A673 (cell line): ENCODE measurements at regions not wholly inside any gene's neighbourhood (a gene's known extent, or its start where the extent isn't known, plus 50 kb on each side); places are given as distances from the start of the nearest gene placed in this dataset.
"Not testable (repeated sequence)": the region's sequence is repeated elsewhere in the genome, so short reads cannot be mapped to it uniquely, and the experiment has no call there.

Source experiments
- BruUV-seq: library from RNA; stranded (reverse); fragments of 400-500 nt; replicated peaks from 2 replicates; lab custom pipeline; 2021; lab: Mats Ljungman, UMichigan
- CTCF ChIA-PET: fragments of 300-600 bp; sonication (Branson Sonifier 250); formaldehyde crosslinking; loops from one replicate; lab custom pipeline; 2022; ENCODE audit warnings: antibody characterized with exemption; lab: Charles Lee
- POLR2A ChIA-PET: fragments of 300-600 bp; sonication (Branson Sonifier 250); formaldehyde crosslinking; loops from one replicate; lab custom pipeline; 2022; ENCODE audit warnings: antibody characterized with exemption; ENCODE audit not compliant: low non-redundant PET; lab: Charles Lee
- DNase-seq: peaks from one replicate; pipeline ENCODE4 v3.0.0-alpha.2; 2015; ENCODE audit warnings: low spot score
- H3K27ac ChIP-seq: fragments of 200-600 bp; sonication (generic); 2 replicates; pipeline ENCODE4 v1.5.1; 2016; ENCODE audit warnings: mixed run types, low read depth, mild to moderate bottlenecking, mixed read lengths, antibody characterized with exemption, low read length; ENCODE audit not compliant: poor library complexity, severe bottlenecking
- H3K27me3 ChIP-seq: fragments of 200-600 bp; sonication (generic); replicated peaks from 2 replicates; pipeline ENCODE4 v1.6.1; 2017; ENCODE audit warnings: mixed run types, low read depth, mild to moderate bottlenecking, mixed read lengths, antibody characterized with exemption, low read length; ENCODE audit not compliant: insufficient read depth, poor library complexity
- H3K36me3 ChIP-seq: fragments of 200-600 bp; sonication (generic); 2 replicates; pipeline ENCODE4 v1.6.1; 2016; ENCODE audit warnings: mixed run types, mild to moderate bottlenecking, mixed read lengths, antibody characterized with exemption, low read length; ENCODE audit not compliant: insufficient read depth, poor library complexity, severe bottlenecking
- H3K4me1 ChIP-seq: fragments of 200-600 bp; sonication (generic); 2 replicates; pipeline ENCODE4 v1.6.1; 2017; ENCODE audit warnings: mixed run types, mild to moderate bottlenecking, mixed read lengths, antibody characterized with exemption, low read length; ENCODE audit not compliant: insufficient read depth, poor library complexity, severe bottlenecking
- H3K4me3 ChIP-seq: fragments of 200-600 bp; sonication (generic); 2 replicates; pipeline ENCODE4 v1.5.1; 2016; ENCODE audit warnings: low read depth, mixed run types, mild to moderate bottlenecking, mixed read lengths, low read length; ENCODE audit not compliant: poor library complexity, severe bottlenecking
- H3K9me3 ChIP-seq: fragments of 200-600 bp; sonication (generic); 2 replicates; pipeline ENCODE4 v1.6.1; 2016; ENCODE audit warnings: mixed run types, low read depth, mild to moderate bottlenecking, mixed read lengths, antibody characterized with exemption, low read length; ENCODE audit not compliant: poor library complexity, severe bottlenecking
- CTCF ChIP-seq: fragments of 300-800, 200-600 bp; sonication (generic); conservative IDR thresholded peaks from 2 replicates; pipeline ENCODE4 v1.5.1; 2017; ENCODE audit warnings: low read depth, mild to moderate bottlenecking, antibody characterized with exemption, low read length, moderate library complexity, mixed read lengths
- EZH2 ChIP-seq: fragments of 200-600 bp; sonication (generic); IDR thresholded peaks from 2 replicates; pipeline ENCODE4 v1.6.1; 2017; ENCODE audit warnings: borderline replicate concordance, low read depth, mild to moderate bottlenecking, mixed read lengths, antibody characterized with exemption, low read length; ENCODE audit not compliant: poor library complexity, severe bottlenecking
- intact Hi-C: fragments of 100-400 bp; cut with micrococcal nuclease; formaldehyde crosslinking; loops from one replicate; pipeline ENCODE4 v1.10.0; 2022; ENCODE audit not compliant: unreplicated experiment

GRCh38 chr5:90050103-90050502 lies 359.5 kb downstream of the CETN3 start:
- POLR2A ChIA-PET: no interaction called here
- H3K4me1 ChIP-seq: no peaks in the 10 kb centered on the region
- CTCF ChIA-PET: no interaction called here

GRCh38 chr5:90047113-90047512 lies 362.4 kb downstream of the CETN3 start:
- TF ChIP-seq CTCF: no peak
- TF ChIP-seq EZH2: no peak
- intact Hi-C loops: no loop called here
- DNase-seq: no peak
- POLR2A ChIA-PET: no interaction called here
- no TSS peak for BruUV-seq
- no peaks in the 10 kb centered on the region for H3K4me1 ChIP-seq
- CTCF ChIA-PET: no interaction called here
- no peaks in the 10 kb centered on the region for H3K27me3 ChIP-seq
- no peaks in the 10 kb centered on the region for H3K36me3 ChIP-seq
- no peak overlapping the region for H3K27ac ChIP-seq
- no peak overlapping the region for H3K4me3 ChIP-seq
- H3K9me3 ChIP-seq: no peaks in the 10 kb centered on the region

More at GRCh38 chr5:90050103-90050502, 359.5 kb downstream of the CETN3 start:
- no peak overlapping the region for H3K27ac ChIP-seq
- no TSS peak for BruUV-seq
- no peak for TF ChIP-seq EZH2
- no peak for TF ChIP-seq CTCF
- H3K27me3 ChIP-seq: no peaks in the 10 kb centered on the region
- DNase-seq: no peak
- no peaks in the 10 kb centered on the region for H3K36me3 ChIP-seq
- H3K4me3 ChIP-seq: no peak overlapping the region
- intact Hi-C loops: no loop called here
- H3K9me3 ChIP-seq: no peaks in the 10 kb centered on the region

- BruUV-seq, H3K9me3 ChIP-seq, CTCF ChIA-PET, intact Hi-C loops, H3K4me1 ChIP-seq, POLR2A ChIA-PET, H3K36me3 ChIP-seq, DNase-seq, H3K27me3 ChIP-seq, H3K27ac ChIP-seq, H3K4me3 ChIP-seq: not testable (repeated sequence)
These were observed 369.5 kb downstream of the CETN3 start for GRCh38 chr5:90040082-90040481.

GRCh38 chr5:90037646-90038045 lies 371.9 kb downstream of the CETN3 start:
- no TSS peak for BruUV-seq
- Histone ChIP-seq H3K4me1 (no peaks in the 10 kb centered on the region), H3K36me3 (no peaks in the 10 kb centered on the region), H3K27me3 (no peaks in the 10 kb centered on the region), H3K9me3 (no peaks in the 10 kb centered on the region), H3K4me3 (no peak overlapping the region), H3K27ac (no peak overlapping the region)
- no peak for DNase-seq
- intact Hi-C loops: no loop called here
- ChIA-PET CTCF (no interaction called here), POLR2A (no interaction called here)
- TF ChIP-seq EZH2 (no peak), CTCF (no peak)
